Transverse colon (tissue), 4 donors: ENCODE measurements at regions not wholly inside any gene's neighbourhood (a gene's known extent, or its start where the extent isn't known, plus 50 kb on each side); places are given as distances from the start of the nearest gene placed in this dataset.

Experiments
- DNase-seq: peaks from one replicate; pipeline ENCODE4 v3.0.0-alpha.2; 2019
- H3K27ac ChIP-seq, 4 donors: fragments of 200-600 bp; sonication (generic); 2 replicates each; pipeline ENCODE4 v1.5.1; 2016 to 2018; ENCODE audit warnings: inconsistent platforms in 4 of 4
- H3K27me3 ChIP-seq: fragments of 200-600 bp; sonication (generic); 2 replicates; pipeline ENCODE4 v1.5.1; 2017; ENCODE audit warnings: inconsistent platforms
- H3K36me3 ChIP-seq, 4 donors: fragments of 200-600 bp; sonication (generic); 2 replicates each; pipeline ENCODE4 v1.5.1; 2017 to 2019; ENCODE audit warnings: inconsistent platforms in 4 of 4
- H3K4me1 ChIP-seq, 4 donors: fragments of 200-600 bp; sonication (generic); 2 replicates each; pipeline ENCODE4 v1.5.1; 2017 to 2020; ENCODE audit warnings: inconsistent platforms in 4 of 4
- H3K4me3 ChIP-seq, 4 donors: fragments of 200-600 bp; sonication (generic); 1 replicate in 1 of 4; 2 replicates in 3 of 4; pipeline versions ENCODE4 v1.5.1 to v1.6.1; 2017 to 2019; ENCODE audit warnings: inconsistent platforms in 4 of 4
- H3K9me3 ChIP-seq, 2 donors: fragments of 200-600 bp; sonication (generic); 2 replicates each; pipeline ENCODE4 v1.5.1; 2017 to 2019; ENCODE audit warnings: inconsistent platforms in 2 of 2
- EP300 ChIP-seq: sonication (generic); formaldehyde crosslinking; IDR thresholded peaks from one replicate; pipeline ENCODE4 v1.6.1; 2017; ENCODE audit warnings: antibody characterized with exemption, low read depth
- POLR2A ChIP-seq: fragments of 450-650 bp; IDR thresholded peaks from one replicate; pipeline ENCODE4 v1.6.1; 2016; ENCODE audit warnings: antibody characterized with exemption, mild to moderate bottlenecking, moderate library complexity
- POLR2AphosphoS5 ChIP-seq, 3 donors: sonication (generic); formaldehyde crosslinking; IDR thresholded peaks; one replicate each; pipeline ENCODE4 v1.6.1; 2016; ENCODE audit warnings: antibody characterized with exemption in 3 of 3
- WGBS, 2 donors: methylation state at CpG; one replicate each; pipeline ENCODE4 v1.1.5; 2018; ENCODE audit warnings: low coverage in 1 of 2; 5-methylcytosine and 5-hydroxymethylcytosine counted together
- in situ Hi-C, 4 donors: fragments of 200-750 bp; cut with MboI; loops; one replicate each; pipeline versions ENCODE4 v1.15.0 to v1.15.1; 2017; ENCODE audit warnings: low sequenced_read_pairs in 3 of 4, low pct_ligation_motif_present in 1 of 4, low pct_unique_long_range_greater_than_20kb in 1 of 4
- intact Hi-C: fragments of 100-400 bp; cut with DNase I; formaldehyde crosslinking; loops from one replicate; pipeline ENCODE4 v1.15.1; 2023; ENCODE audit warnings: low total_unique reads
- TF ChIP-seq, protein P1 (sequence below), 5 experiments: fragments of 200-600 bp in 3 of 5; fragments of 450-650 bp in 2 of 5; sonication (generic) in 3 of 5; IDR thresholded peaks; 1 replicate in 2 of 5; 2 replicates in 3 of 5; pipeline ENCODE4 v1.5.1; 2016 to 2017; ENCODE audit warnings: antibody characterized with exemption in 5 of 5, inconsistent platforms in 3 of 5, mild to moderate bottlenecking in 2 of 5, moderate library complexity in 1 of 5

DNA sequence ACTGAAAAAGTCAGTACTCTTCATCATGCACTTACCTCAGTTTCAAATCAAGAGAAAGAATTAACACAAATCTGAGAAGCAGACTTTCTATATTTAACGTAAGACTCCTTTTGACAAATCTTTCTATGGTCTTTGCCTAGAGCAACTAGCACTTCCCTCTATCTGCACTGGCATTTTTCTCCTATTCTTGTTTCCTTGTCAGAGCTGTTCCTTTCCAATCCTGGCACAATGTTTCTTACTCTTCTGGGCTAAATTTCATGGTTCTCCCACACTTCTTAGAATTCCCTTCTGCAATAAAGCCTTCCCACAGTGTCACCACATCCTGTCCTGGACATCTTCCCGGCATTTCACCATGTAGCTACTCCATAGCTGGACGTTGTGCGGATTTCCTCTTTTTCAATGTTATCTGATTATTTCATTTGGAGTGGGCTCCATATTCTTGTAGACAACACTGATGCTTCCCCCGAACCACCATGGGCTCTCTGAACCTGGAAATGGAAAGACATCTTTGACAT is 144.7 kb upstream of the CTNNA2 start:
- WGBS, 2 donors, result 65 to 75% methylated on average over 5 of the region's 5 CpGs
- no peak overlapping the region for H3K27ac ChIP-seq
- intact Hi-C loops, result no loop called here

DNA sequence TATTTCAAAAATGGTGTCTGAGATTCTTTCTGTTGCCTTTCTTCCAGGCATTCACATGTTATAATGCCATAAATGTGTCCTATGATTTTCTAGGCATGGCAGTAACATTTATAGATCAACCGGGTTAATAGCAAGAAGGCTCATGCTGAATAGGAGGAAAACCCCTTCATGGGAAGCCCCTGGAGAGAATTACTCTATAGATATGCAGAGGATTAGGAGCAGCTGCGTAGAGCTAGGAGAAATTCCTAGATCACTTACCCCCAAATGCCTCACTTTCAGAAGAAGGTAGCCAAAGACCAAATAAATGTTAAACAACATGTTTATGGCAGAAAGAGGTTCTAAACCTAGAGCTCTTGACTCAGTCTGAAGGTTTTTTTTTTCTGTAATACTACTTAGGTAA is 153.4 kb upstream of the CTNNA2 start:
- Histone ChIP-seq H3K27ac (no peak overlapping the region), H3K36me3 (no peaks in the 10 kb centered on the region), H3K9me3 (no peaks in the 10 kb centered on the region), H3K4me1 (no peaks in the 10 kb centered on the region), H3K27me3 (no peaks in the 10 kb centered on the region), H3K4me3 (no peak overlapping the region)
- DNase-seq, result no peak
- in situ Hi-C loops (no loop called here), intact Hi-C loops (no loop called here)
- WGBS, 2 donors, result 43 to 56% methylated on average over 1 to 2 of the region's 2 CpGs
- TF ChIP-seq, protein P1, sequence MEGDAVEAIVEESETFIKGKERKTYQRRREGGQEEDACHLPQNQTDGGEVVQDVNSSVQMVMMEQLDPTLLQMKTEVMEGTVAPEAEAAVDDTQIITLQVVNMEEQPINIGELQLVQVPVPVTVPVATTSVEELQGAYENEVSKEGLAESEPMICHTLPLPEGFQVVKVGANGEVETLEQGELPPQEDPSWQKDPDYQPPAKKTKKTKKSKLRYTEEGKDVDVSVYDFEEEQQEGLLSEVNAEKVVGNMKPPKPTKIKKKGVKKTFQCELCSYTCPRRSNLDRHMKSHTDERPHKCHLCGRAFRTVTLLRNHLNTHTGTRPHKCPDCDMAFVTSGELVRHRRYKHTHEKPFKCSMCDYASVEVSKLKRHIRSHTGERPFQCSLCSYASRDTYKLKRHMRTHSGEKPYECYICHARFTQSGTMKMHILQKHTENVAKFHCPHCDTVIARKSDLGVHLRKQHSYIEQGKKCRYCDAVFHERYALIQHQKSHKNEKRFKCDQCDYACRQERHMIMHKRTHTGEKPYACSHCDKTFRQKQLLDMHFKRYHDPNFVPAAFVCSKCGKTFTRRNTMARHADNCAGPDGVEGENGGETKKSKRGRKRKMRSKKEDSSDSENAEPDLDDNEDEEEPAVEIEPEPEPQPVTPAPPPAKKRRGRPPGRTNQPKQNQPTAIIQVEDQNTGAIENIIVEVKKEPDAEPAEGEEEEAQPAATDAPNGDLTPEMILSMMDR (IDR thresholded peaks at IDR 0.05), result no peak
- TF ChIP-seq POLR2AphosphoS5 (IDR thresholded peaks at IDR 0.05), result no peak
- TF ChIP-seq POLR2A, result no peak
- no peak for TF ChIP-seq EP300

More for the DNA sequence above, 144.7 kb upstream of the CTNNA2 start:
- in situ Hi-C loops, result no loop called here
- TF ChIP-seq POLR2A (no peak), EP300 (no peak)
- TF ChIP-seq, protein P1 (IDR thresholded peaks at IDR 0.05), result no peak
- no peaks in the 10 kb centered on the region for H3K36me3 ChIP-seq
- no peaks in the 10 kb centered on the region for H3K27me3 ChIP-seq
- H3K4me3 ChIP-seq, result no peak overlapping the region
- no peak for DNase-seq
- H3K4me1 ChIP-seq, result no peaks in the 10 kb centered on the region
- no peaks in the 10 kb centered on the region for H3K9me3 ChIP-seq

DNA sequence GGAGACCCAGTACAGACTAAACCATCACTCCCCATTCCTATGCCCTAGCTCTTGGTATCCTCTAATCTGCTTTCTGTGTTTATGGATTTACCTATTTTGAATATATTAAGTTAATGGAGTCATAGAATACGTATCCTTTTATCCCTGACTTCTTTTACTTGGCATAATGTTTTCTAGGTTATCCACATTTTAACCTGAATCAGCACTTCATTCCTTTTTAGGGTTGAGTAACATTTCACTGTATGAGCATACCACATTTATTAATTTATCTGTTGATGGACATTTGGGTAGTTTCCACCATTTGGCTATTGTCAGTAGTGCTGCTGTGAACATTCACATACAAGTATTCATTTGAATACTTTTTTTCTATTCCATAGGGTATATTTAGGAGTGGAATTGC is 157.3 kb upstream of the CTNNA2 start:
- no peak for TF ChIP-seq EP300
- TF ChIP-seq, protein P1 (IDR thresholded peaks at IDR 0.05), result no peak
- no peak for TF ChIP-seq POLR2AphosphoS5 (IDR thresholded peaks at IDR 0.05)
- TF ChIP-seq POLR2A, result no peak
- WGBS, 2 donors, result 0 to 37% methylated on average over 1 of the region's 1 CpG
- Histone ChIP-seq H3K27ac (no peak overlapping the region), H3K9me3 (no peaks in the 10 kb centered on the region), H3K36me3 (no peaks in the 10 kb centered on the region), H3K27me3 (no peaks in the 10 kb centered on the region), H3K4me3 (no peak overlapping the region), H3K4me1 (no peaks in the 10 kb centered on the region)
- in situ Hi-C loops, result no loop called here
- intact Hi-C loops, result no loop called here
- DNase-seq, result no peak

DNA sequence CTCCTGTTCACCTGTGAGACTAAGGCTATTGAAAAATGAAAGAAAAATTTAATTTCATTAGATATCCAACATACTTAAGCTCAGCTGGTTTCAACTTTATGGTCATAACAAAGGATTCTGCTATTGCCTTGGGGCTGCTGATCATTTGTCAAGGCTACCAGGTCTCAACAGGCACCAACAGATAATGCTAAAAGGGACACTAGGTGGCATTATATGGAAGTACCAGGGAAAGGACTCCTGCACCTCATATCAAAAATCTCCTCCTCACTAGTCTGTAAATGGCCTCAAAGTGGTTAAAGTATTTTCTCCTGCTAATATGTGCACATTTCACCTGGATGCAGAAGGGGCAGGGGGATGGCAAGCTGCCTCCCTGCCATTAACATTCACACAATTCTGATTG is 167.9 kb upstream of the REG3A start:
- no peak for DNase-seq
- Histone ChIP-seq H3K27me3 (no peaks in the 10 kb centered on the region), H3K4me1 (no peaks in the 10 kb centered on the region), H3K9me3 (no peaks in the 10 kb centered on the region), H3K27ac (no peak overlapping the region), H3K36me3 (no peaks in the 10 kb centered on the region), H3K4me3 (no peak overlapping the region)
- intact Hi-C loops, result no loop called here
- in situ Hi-C loops, result no loop called here
- TF ChIP-seq POLR2AphosphoS5 (IDR thresholded peaks at IDR 0.05) (no peak), POLR2A (no peak), EP300 (no peak)
- TF ChIP-seq, protein P1 (IDR thresholded peaks at IDR 0.05), result no peak
